GM20000 (cell line): ENCODE measurements at regions not wholly inside any gene's neighbourhood (a gene's known extent, or its start where the extent isn't known, plus 50 kb on each side); places are given as distances from the start of the nearest gene placed in this dataset.

ENCODE experiments used
- DNase-seq: peaks from one replicate; pipeline ENCODE4 v3.0.0; 2012; ENCODE audit warnings: low spot score
- CTCF ChIP-seq: IDR thresholded peaks from 2 replicates; pipeline ENCODE4 v1.5.1; 2012; ENCODE audit warnings: mild to moderate bottlenecking, control low read depth; ENCODE audit errors: extremely low read depth, missing control alignments

GRCh38 chrX:97867266-97867665 lies 983.6 kb downstream of the RPA4 start:
- no peak for DNase-seq
- no peak for TF ChIP-seq CTCF

- TF ChIP-seq CTCF: no peak
- DNase-seq: no peak
Measured at GRCh38 chrX:97876697-97877407, 993.1 kb downstream of the RPA4 start.

GRCh38 chrX:97882306-97882705 lies 998.6 kb downstream of the RPA4 start:
- DNase-seq: no peak
- no peak for TF ChIP-seq CTCF

- DNase-seq: no peak
Measured at GRCh38 chrX:97895751-97896150, 1012.0 kb downstream of the RPA4 start.

GRCh38 chrX:97897998-97898397 lies 1014.3 kb downstream of the RPA4 start:
- no peak for TF ChIP-seq CTCF
- DNase-seq: no peak

More at GRCh38 chrX:97895751-97896150, 1012.0 kb downstream of the RPA4 start:
- no peak for TF ChIP-seq CTCF

- no peak for DNase-seq
- TF ChIP-seq CTCF: no peak
Measured at GRCh38 chrX:97898798-97899197, 1015.1 kb downstream of the RPA4 start.

- TF ChIP-seq CTCF: no peak
- DNase-seq: no peak
Measured at GRCh38 chrX:97907791-97908190, 1024.1 kb downstream of the RPA4 start.
